Trophoblast cell (in vitro differentiated cells and primary cell): ENCODE measurements at regions not wholly inside any gene's neighbourhood (a gene's known extent, or its start where the extent isn't known, plus 50 kb on each side); places are given as distances from the start of the nearest gene placed in this dataset.

Experiments
- DNase-seq, 2 donors: peaks; one replicate each; pipeline ENCODE4 v3.0.0-alpha.2; 2016
- H2AFZ ChIP-seq: 2 replicates; pipeline ENCODE4 v1.6.1; 2013; ENCODE audit warnings: low read length, moderate library complexity, mild to moderate bottlenecking; ENCODE audit not compliant: insufficient read depth, poor library complexity
- H2AK5ac ChIP-seq: 2 replicates; pipeline ENCODE4 v1.6.1; 2013; ENCODE audit warnings: mild to moderate bottlenecking, low read length
- H2BK120ac ChIP-seq: 2 replicates; pipeline ENCODE4 v1.6.1; 2013; ENCODE audit warnings: low read length, mild to moderate bottlenecking, moderate library complexity; ENCODE audit not compliant: insufficient read depth, poor library complexity
- H2BK12ac ChIP-seq: 2 replicates; pipeline ENCODE4 v1.6.1; 2013; ENCODE audit warnings: mild to moderate bottlenecking, low read length, moderate library complexity
- H2BK5ac ChIP-seq: 2 replicates; pipeline ENCODE4 v1.6.1; 2013; ENCODE audit warnings: low read length, low read depth, moderate library complexity, mild to moderate bottlenecking; ENCODE audit not compliant: poor library complexity
- H3K14ac ChIP-seq: 2 replicates; pipeline ENCODE4 v1.6.1; 2013; ENCODE audit warnings: mild to moderate bottlenecking, low read length
- H3K18ac ChIP-seq: 2 replicates; pipeline ENCODE4 v1.6.1; 2013; ENCODE audit warnings: mild to moderate bottlenecking, low read length
- H3K23ac ChIP-seq: 2 replicates; pipeline ENCODE4 v1.6.1; 2013; ENCODE audit warnings: low read length
- H3K27ac ChIP-seq: 2 replicates; pipeline ENCODE4 v1.5.1; 2013; ENCODE audit warnings: low read depth, mild to moderate bottlenecking, inconsistent platforms, low read length, moderate library complexity
- H3K27me3 ChIP-seq: 2 replicates; pipeline ENCODE4 v1.6.1; 2013; ENCODE audit warnings: inconsistent platforms, mild to moderate bottlenecking, low read length, moderate library complexity; ENCODE audit not compliant: insufficient read depth
- H3K36me3 ChIP-seq, 2 experiments: 1 replicate in 1 of 2; 2 replicates in 1 of 2; pipeline ENCODE4 v1.6.1; 2013; ENCODE audit warnings: low read length in 2 of 2, mild to moderate bottlenecking in 2 of 2, moderate library complexity in 1 of 2; ENCODE audit not compliant: insufficient read depth in 2 of 2, control insufficient read depth in 1 of 2
- H3K4ac ChIP-seq: 2 replicates; pipeline ENCODE4 v1.6.1; 2013; ENCODE audit warnings: low read depth, mild to moderate bottlenecking, low read length, moderate library complexity
- H3K4me1 ChIP-seq, 2 experiments: 1 replicate in 1 of 2; 2 replicates in 1 of 2; pipeline ENCODE4 v1.6.1; 2013; ENCODE audit warnings: low read length in 2 of 2, mild to moderate bottlenecking in 2 of 2, moderate library complexity in 1 of 2; ENCODE audit not compliant: insufficient read depth in 2 of 2, control insufficient read depth in 1 of 2
- H3K4me2 ChIP-seq: 2 replicates; pipeline ENCODE4 v1.6.1; 2013; ENCODE audit warnings: inconsistent platforms, mild to moderate bottlenecking, low read length, moderate library complexity
- H3K4me3 ChIP-seq: 2 replicates; pipeline ENCODE4 v1.5.1; 2013; ENCODE audit warnings: mild to moderate bottlenecking, low read depth, low read length, inconsistent platforms
- H3K79me1 ChIP-seq: one replicate; pipeline ENCODE4 v1.6.1; 2013; ENCODE audit warnings: low read length
- H3K79me2 ChIP-seq: 2 replicates; pipeline ENCODE4 v1.6.1; 2013; ENCODE audit warnings: low read length, mild to moderate bottlenecking; ENCODE audit not compliant: control insufficient read depth, insufficient read depth, poor library complexity
- H3K9ac ChIP-seq: 2 replicates; pipeline ENCODE4 v1.6.1; 2013; ENCODE audit warnings: mild to moderate bottlenecking, low read length
- H3K9me3 ChIP-seq: 2 replicates; pipeline ENCODE4 v1.6.1; 2013; ENCODE audit warnings: low read depth, mild to moderate bottlenecking, control low read depth, inconsistent platforms, low read length; ENCODE audit not compliant: insufficient read depth
- H4K12ac ChIP-seq: 2 replicates; pipeline ENCODE4 v1.6.1; 2013; ENCODE audit warnings: low read depth, mild to moderate bottlenecking, low read length, moderate library complexity
- H4K8ac ChIP-seq: 2 replicates; pipeline ENCODE4 v1.6.1; 2013; ENCODE audit warnings: low read depth, mild to moderate bottlenecking, low read length, moderate library complexity
- H4K91ac ChIP-seq: one replicate; pipeline ENCODE4 v1.6.1; 2013; ENCODE audit warnings: low read depth, mild to moderate bottlenecking, low read length, moderate library complexity
- WGBS: extraction: QIAGEN DNeasy Blood & Tissue Kit; methylation state at CpG from one replicate; pipeline ENCODE4 v1.1.7; 2013; ENCODE audit warnings: missing lambda C conversion rate; ENCODE audit not compliant: insufficient read length, insufficient coverage; ENCODE audit errors: extremely low coverage; 5-methylcytosine and 5-hydroxymethylcytosine counted together

DNA sequence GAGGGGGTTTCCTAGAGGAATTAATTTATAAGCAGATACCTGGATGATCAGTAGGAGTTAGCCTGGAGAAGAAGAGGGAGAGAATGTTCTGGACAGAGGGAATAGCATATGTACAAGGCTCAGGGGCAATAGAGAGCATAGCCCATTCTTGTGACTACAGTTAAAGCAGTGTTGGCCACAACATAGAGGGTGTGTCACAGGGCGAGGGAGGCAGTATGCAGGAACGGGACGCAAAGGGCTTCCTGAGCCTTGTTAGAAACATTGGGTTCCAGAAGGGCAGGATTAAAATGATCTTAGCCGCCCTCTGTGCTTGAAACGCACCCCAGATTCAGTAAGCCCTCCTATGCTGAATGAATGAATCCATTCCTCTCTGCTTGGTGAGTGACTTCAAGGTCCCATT lies 142.2 kb upstream of the PWP1 start:
- H3K27ac ChIP-seq = no peak overlapping the region
- no peaks in the 10 kb centered on the region for H3K79me2 ChIP-seq
- H3K14ac ChIP-seq = no peak overlapping the region
- H2BK12ac ChIP-seq = no peak overlapping the region
- H3K4me2 ChIP-seq = no peak overlapping the region
- no CpG with 5 or more reads among the region's 5 CpGs for WGBS
- H4K8ac ChIP-seq = no peak overlapping the region
- no peak for DNase-seq
- no peak overlapping the region for H4K91ac ChIP-seq
- no peaks in the 10 kb centered on the region for H3K36me3 ChIP-seq
- H3K23ac ChIP-seq = no peak overlapping the region
- H3K4me1 ChIP-seq = no peaks in the 10 kb centered on the region
- H3K4ac ChIP-seq = no peak overlapping the region
- H3K9ac ChIP-seq = no peak overlapping the region
- peaks cover 1% of the 10 kb centered on the region for H3K9me3 ChIP-seq
- no peak overlapping the region for H3K4me3 ChIP-seq
- no peaks in the 10 kb centered on the region for H3K79me1 ChIP-seq
- no peak overlapping the region for H2AFZ ChIP-seq
- H2AK5ac ChIP-seq = no peak overlapping the region
- no peak overlapping the region for H4K12ac ChIP-seq
- no peak overlapping the region for H2BK5ac ChIP-seq
- H3K27me3 ChIP-seq = no peaks in the 10 kb centered on the region
- no peak overlapping the region for H2BK120ac ChIP-seq
- no peak overlapping the region for H3K18ac ChIP-seq

DNA sequence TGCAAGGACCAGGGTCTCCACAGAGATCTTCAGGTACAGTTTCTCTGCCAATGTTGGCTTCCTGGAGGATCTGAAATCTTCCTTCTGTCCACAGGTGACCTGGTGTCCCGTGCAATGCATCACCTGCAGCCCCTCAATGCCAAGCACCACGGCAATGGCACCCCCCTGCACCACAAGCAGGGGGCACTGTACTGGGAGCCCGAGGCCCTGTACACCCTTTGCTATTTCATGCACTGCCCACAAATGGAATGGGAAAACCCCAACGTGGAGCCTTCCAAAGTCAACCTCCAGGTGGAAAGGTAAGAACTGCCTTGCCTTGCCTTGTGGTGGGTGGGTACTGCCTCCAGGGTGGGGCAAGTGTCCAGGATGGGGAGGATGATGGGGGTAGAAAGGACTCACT lies 141.8 kb upstream of the PWP1 start:
- Histone ChIP-seq H3K14ac (no peak overlapping the region), H4K91ac (no peak overlapping the region), H3K9ac (no peak overlapping the region), H2BK5ac (no peak overlapping the region), H3K79me2 (no peaks in the 10 kb centered on the region), H3K18ac (no peak overlapping the region), H3K4me1 (no peaks in the 10 kb centered on the region), H3K27ac (no peak overlapping the region), H2BK12ac (no peak overlapping the region), H2AK5ac (no peak overlapping the region), H4K8ac (no peak overlapping the region), H3K27me3 (no peaks in the 10 kb centered on the region), H3K79me1 (no peaks in the 10 kb centered on the region), H3K9me3 (peaks cover 1% of the 10 kb centered on the region), H3K23ac (no peak overlapping the region), H3K4me2 (no peak overlapping the region), H2BK120ac (no peak overlapping the region), H3K36me3 (no peaks in the 10 kb centered on the region), H3K4ac (no peak overlapping the region), H2AFZ (no peak overlapping the region), H3K4me3 (no peak overlapping the region), H4K12ac (no peak overlapping the region)
- whole genome bisulfite sequencing = no CpG with 5 or more reads among the region's 4 CpGs
- no peak for DNase-seq

DNA sequence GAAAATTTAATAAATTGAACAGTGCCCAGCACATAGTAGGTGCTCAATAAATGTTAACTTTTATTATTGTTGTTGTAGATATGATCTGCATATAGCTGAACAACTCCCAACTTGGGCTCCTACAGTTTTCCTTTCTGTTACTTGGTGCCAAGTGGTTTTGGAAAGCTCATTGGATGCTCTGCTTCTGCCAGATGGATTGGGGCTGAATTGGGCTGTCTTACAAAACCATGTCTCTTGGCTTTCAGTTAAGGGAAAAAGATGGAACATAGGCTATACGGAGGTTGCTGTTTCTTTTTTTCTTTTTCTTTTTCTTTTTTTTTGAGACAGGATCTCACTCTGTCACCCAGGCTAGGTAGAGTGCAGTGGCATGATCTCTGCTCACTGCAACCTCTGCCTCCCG lies 140.7 kb upstream of the PWP1 start:
- no peak overlapping the region for H3K4ac ChIP-seq
- H4K91ac ChIP-seq = no peak overlapping the region
- H3K27ac ChIP-seq = no peak overlapping the region
- H4K12ac ChIP-seq = no peak overlapping the region
- H2BK120ac ChIP-seq = no peak overlapping the region
- peaks cover 1% of the 10 kb centered on the region for H3K9me3 ChIP-seq
- no peak overlapping the region for H2BK12ac ChIP-seq
- H3K79me2 ChIP-seq = no peaks in the 10 kb centered on the region
- H3K9ac ChIP-seq = no peak overlapping the region
- no peak overlapping the region for H4K8ac ChIP-seq
- H3K14ac ChIP-seq = no peak overlapping the region
- H3K4me2 ChIP-seq = no peak overlapping the region
- no peaks in the 10 kb centered on the region for H3K36me3 ChIP-seq
- no CpG with 5 or more reads among the region's 2 CpGs for WGBS
- H2BK5ac ChIP-seq = no peak overlapping the region
- H3K23ac ChIP-seq = no peak overlapping the region
- no peak overlapping the region for H2AFZ ChIP-seq
- H3K27me3 ChIP-seq = no peaks in the 10 kb centered on the region
- no peak overlapping the region for H3K4me3 ChIP-seq
- H3K18ac ChIP-seq = no peak overlapping the region
- no peak overlapping the region for H2AK5ac ChIP-seq
- H3K4me1 ChIP-seq = no peaks in the 10 kb centered on the region
- no peaks in the 10 kb centered on the region for H3K79me1 ChIP-seq
- no peak for DNase-seq

DNA sequence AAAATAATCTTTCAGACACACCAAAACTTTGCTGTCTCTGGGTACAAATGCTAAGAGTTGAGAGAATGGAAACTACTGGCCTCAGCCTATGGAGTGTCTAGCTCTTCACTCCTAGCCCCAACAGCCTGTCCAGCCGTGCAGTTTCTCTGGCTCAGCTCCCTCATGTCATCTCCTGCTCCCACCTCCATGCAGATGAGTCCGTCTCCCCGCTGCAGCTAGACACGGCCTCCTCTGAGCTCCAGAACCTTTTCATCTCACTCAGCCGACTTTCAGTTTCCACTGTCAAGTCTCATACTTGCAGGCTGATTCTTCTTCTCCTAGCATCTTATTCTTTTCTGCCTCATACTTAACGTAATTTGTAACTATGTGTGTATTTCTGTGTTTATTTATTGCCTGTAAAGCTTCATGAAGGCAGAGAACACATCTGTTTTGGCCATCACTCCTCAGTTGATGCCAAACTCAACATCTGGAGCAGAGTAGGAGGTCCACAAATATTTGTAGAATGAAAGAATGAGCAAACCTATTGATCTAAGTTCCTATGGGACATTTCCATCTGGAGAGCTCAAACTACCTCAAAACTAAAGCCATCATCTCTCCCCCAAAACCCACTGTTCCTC lies 139.8 kb upstream of the PWP1 start:
- Histone ChIP-seq H4K12ac (no peak overlapping the region), H3K18ac (no peak overlapping the region), H4K91ac (no peak overlapping the region), H3K9ac (no peak overlapping the region), H3K79me1 (no peaks in the 10 kb centered on the region), H3K23ac (no peak overlapping the region), H3K9me3 (peaks cover 1% of the 10 kb centered on the region), H3K36me3 (no peaks in the 10 kb centered on the region), H2BK120ac (no peak overlapping the region), H3K79me2 (no peaks in the 10 kb centered on the region), H2BK5ac (no peak overlapping the region), H2AK5ac (no peak overlapping the region), H3K4me2 (no peak overlapping the region), H2BK12ac (no peak overlapping the region), H3K4me3 (no peak overlapping the region), H3K27me3 (no peaks in the 10 kb centered on the region), H3K4ac (no peak overlapping the region), H4K8ac (no peak overlapping the region), H3K4me1 (no peaks in the 10 kb centered on the region), H3K14ac (no peak overlapping the region), H2AFZ (no peak overlapping the region), H3K27ac (no peak overlapping the region)
- WGBS = no CpG with 5 or more reads among the region's 6 CpGs
- no peak for DNase-seq
